Gastrocnemius medialis (tissue), 4 donors: ENCODE measurements at regions not wholly inside any gene's neighbourhood (a gene's known extent, or its start where the extent isn't known, plus 50 kb on each side); places are given as distances from the start of the nearest gene placed in this dataset.

ENCODE experiments used
- CTCF ChIP-seq, 5 experiments: fragments of 450-650 bp in 3 of 5; fragments of 200-600 bp in 2 of 5; sonication (generic) in 2 of 5; IDR thresholded peaks in 4 of 5; conservative IDR thresholded peaks in 1 of 5; 1 replicate in 4 of 5; 2 replicates in 1 of 5; pipeline ENCODE4 v1.5.1; 2016 to 2019; ENCODE audit warnings: antibody characterized with exemption in 5 of 5, mild to moderate bottlenecking in 3 of 5, moderate library complexity in 3 of 5
- POLR2A ChIP-seq, 2 donors: fragments of 450-650 bp; IDR thresholded peaks; one replicate each; pipeline ENCODE4 v1.6.1; 2017; ENCODE audit warnings: antibody characterized with exemption in 2 of 2, mild to moderate bottlenecking in 2 of 2, moderate library complexity in 2 of 2

- TF ChIP-seq CTCF (IDR thresholded peaks at IDR 0.05 in 4 of 5, conservative IDR thresholded peaks at IDR 0.05 in 1 of 5): no peak
- no peak for TF ChIP-seq POLR2A (IDR thresholded peaks at IDR 0.05)
These were observed 1199.8 kb downstream of the DTWD2 start for GRCh38 chr5:117788596-117788995.
